K562 (cell line): ENCODE measurements at regions not wholly inside any gene's neighbourhood (a gene's known extent, or its start where the extent isn't known, plus 50 kb on each side); places are given as distances from the start of the nearest gene placed in this dataset.

Source experiments
- MYC ChIP-seq, 2 experiments: fragments of 250-450 bp in 1 of 2; sonication (Bioruptor Pico) in 1 of 2; IDR thresholded peaks; 2 replicates each; pipeline versions ENCODE4 v1.5.1 to v1.6.1; 2012 to 2021; ENCODE audit warnings: low read depth in 2 of 2, borderline replicate concordance in 1 of 2, improper control_type of control experiment in 1 of 2, low read length in 1 of 2, mild to moderate bottlenecking in 1 of 2, moderate library complexity in 1 of 2
- RAD21 ChIP-seq, 2 experiments: fragments of 250-450 bp in 1 of 2; fragments of 450-650 bp in 1 of 2; sonication (Bioruptor Pico) in 1 of 2; formaldehyde crosslinking in 1 of 2; IDR thresholded peaks in 1 of 2; conservative IDR thresholded peaks in 1 of 2; 2 replicates each; pipeline versions ENCODE4 v1.4.0 to v1.8.0; 2020 to 2022; ENCODE audit warnings: mild to moderate bottlenecking in 2 of 2, moderate library complexity in 1 of 2
- YBX1 ChIP-seq: fragments of 450-650 bp; IDR thresholded peaks from 2 replicates; pipeline ENCODE4 v1.7.1; 2016; ENCODE audit warnings: mild to moderate bottlenecking
- ZBTB17 ChIP-seq: fragments of 450-650 bp; formaldehyde crosslinking; IDR thresholded peaks from 2 replicates; pipeline ENCODE4 v1.4.0; 2020; ENCODE audit warnings: mild to moderate bottlenecking
- TF ChIP-seq, protein P1 (sequence below): fragments of 450-650 bp; IDR thresholded peaks from 2 replicates; pipeline ENCODE4 v1.7.1; 2018; ENCODE audit warnings: mild to moderate bottlenecking, low read depth; ENCODE audit not compliant: partially characterized antibody
- TF ChIP-seq, protein P2 (sequence below), 2 experiments: fragments of 450-650 bp in 1 of 2; sonication (generic) in 1 of 2; formaldehyde crosslinking; conservative IDR thresholded peaks; 2 replicates each; pipeline versions ENCODE4 v1.4.0 to v1.8.1; 2020 to 2022; ENCODE audit warnings: mild to moderate bottlenecking in 1 of 2, missing genetic modification reagents in 1 of 2
- TF ChIP-seq, protein P3 (sequence below), 2 experiments: fragments of 250-450 bp in 1 of 2; fragments of 450-650 bp in 1 of 2; sonication (Bioruptor Pico) in 1 of 2; IDR thresholded peaks; 2 replicates each; pipeline versions ENCODE4 v1.6.1 to v1.8.0; 2016 to 2021; ENCODE audit warnings: mild to moderate bottlenecking in 2 of 2, moderate library complexity in 2 of 2, missing compliant biosample characterization in 1 of 2, missing genetic modification characterization in 1 of 2
- TF ChIP-seq, protein P4 (sequence below): IDR thresholded peaks from 3 replicates; pipeline ENCODE4 v1.6.1; 2011; ENCODE audit warnings: borderline replicate concordance, mild to moderate bottlenecking; ENCODE audit not compliant: insufficient read length, insufficient read depth

DNA sequence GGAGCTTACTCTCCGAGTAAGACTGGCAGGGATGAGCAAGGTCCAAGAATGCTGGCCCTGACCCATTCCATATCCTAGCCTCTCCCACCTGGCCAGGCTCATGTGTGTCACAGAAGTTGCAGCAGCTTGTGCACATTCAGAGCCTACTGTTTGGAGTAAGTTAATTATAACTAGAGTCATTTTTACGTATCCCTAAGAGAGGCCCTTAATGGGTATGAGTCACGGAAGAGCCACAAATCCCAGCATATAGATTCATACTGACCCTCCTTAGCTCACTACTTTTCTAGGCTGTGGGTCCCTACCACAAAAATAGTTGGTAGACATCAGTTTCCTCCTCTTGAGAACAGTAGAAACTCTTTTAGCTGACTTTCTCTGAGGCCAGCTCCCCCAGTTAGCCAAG, 118.3 kb upstream of the FRG1 start:
- TF ChIP-seq, protein P1, sequence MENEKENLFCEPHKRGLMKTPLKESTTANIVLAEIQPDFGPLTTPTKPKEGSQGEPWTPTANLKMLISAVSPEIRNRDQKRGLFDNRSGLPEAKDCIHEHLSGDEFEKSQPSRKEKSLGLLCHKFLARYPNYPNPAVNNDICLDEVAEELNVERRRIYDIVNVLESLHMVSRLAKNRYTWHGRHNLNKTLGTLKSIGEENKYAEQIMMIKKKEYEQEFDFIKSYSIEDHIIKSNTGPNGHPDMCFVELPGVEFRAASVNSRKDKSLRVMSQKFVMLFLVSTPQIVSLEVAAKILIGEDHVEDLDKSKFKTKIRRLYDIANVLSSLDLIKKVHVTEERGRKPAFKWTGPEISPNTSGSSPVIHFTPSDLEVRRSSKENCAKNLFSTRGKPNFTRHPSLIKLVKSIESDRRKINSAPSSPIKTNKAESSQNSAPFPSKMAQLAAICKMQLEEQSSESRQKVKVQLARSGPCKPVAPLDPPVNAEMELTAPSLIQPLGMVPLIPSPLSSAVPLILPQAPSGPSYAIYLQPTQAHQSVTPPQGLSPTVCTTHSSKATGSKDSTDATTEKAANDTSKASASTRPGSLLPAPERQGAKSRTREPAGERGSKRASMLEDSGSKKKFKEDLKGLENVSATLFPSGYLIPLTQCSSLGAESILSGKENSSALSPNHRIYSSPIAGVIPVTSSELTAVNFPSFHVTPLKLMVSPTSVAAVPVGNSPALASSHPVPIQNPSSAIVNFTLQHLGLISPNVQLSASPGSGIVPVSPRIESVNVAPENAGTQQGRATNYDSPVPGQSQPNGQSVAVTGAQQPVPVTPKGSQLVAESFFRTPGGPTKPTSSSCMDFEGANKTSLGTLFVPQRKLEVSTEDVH, result no peak
- TF ChIP-seq, protein P2, sequence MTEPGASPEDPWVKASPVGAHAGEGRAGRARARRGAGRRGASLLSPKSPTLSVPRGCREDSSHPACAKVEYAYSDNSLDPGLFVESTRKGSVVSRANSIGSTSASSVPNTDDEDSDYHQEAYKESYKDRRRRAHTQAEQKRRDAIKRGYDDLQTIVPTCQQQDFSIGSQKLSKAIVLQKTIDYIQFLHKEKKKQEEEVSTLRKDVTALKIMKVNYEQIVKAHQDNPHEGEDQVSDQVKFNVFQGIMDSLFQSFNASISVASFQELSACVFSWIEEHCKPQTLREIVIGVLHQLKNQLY (CRISPR knock-in tag; conservative IDR thresholded peaks at IDR 0.05), result no peak
- TF ChIP-seq, protein P3, sequence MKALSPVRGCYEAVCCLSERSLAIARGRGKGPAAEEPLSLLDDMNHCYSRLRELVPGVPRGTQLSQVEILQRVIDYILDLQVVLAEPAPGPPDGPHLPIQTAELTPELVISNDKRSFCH (CRISPR knock-in tag; IDR thresholded peaks at IDR 0.05), result no peak
- TF ChIP-seq, protein P3 (tag; IDR thresholded peaks at IDR 0.05), result no peak
- TF ChIP-seq, protein P4, sequence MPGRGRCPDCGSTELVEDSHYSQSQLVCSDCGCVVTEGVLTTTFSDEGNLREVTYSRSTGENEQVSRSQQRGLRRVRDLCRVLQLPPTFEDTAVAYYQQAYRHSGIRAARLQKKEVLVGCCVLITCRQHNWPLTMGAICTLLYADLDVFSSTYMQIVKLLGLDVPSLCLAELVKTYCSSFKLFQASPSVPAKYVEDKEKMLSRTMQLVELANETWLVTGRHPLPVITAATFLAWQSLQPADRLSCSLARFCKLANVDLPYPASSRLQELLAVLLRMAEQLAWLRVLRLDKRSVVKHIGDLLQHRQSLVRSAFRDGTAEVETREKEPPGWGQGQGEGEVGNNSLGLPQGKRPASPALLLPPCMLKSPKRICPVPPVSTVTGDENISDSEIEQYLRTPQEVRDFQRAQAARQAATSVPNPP, result no peak
- no peak for TF ChIP-seq RAD21 (CRISPR knock-in tag; conservative IDR thresholded peaks at IDR 0.05 in 1 of 2, IDR thresholded peaks at IDR 0.05 in 1 of 2)
- TF ChIP-seq ZBTB17, result no peak
- TF ChIP-seq MYC (IDR thresholded peaks at IDR 0.05; ENCODE audit: low read depth, low read length), result no peak
- no peak for TF ChIP-seq MYC (CRISPR knock-in tag; IDR thresholded peaks at IDR 0.05; ENCODE audit: borderline replicate concordance, low read depth)
- no peak for TF ChIP-seq YBX1
